ENCODE measurements at regions not wholly inside any gene's neighbourhood (a gene's known extent, or its start where the extent isn't known, plus 50 kb on each side); places are given as distances from the start of the nearest gene placed in this dataset.

- Histone ChIP-seq H3K27ac (peak overlapping the region in 3 of 4 donors; percentile 3 to 24 (median 20)), H3K4me3 (no peak overlapping the region), H3K4me1 (peaks cover 2 to 18% (median 5%) of the 10 kb centered on the region in 4 donors), H3K27me3 (no peaks in the 10 kb centered on the region), H3K36me3 (no peaks in the 10 kb centered on the region), H3K9me3 (no peaks in the 10 kb centered on the region)
- in situ Hi-C loops (cut with MboI; ENCODE audit: low pct_ligation_motif_present in 1 of 4, low pct_unique_long_range_greater_than_20kb in 1 of 4, low sequenced_read_pairs in 3 of 4) (no loop called here), intact Hi-C loops (cut with DNase I; ENCODE audit: low total_unique reads) (no loop called here)
- 59 to 65% methylated on average over 13 to 14 of the region's 14 CpGs for WGBS, 2 donors (ENCODE audit: low coverage in 1 of 2)
- DNase-seq = no peak
- TF ChIP-seq POLR2A (IDR thresholded peaks at IDR 0.05) = no peak
- no peak for TF ChIP-seq CTCF (IDR thresholded peaks at IDR 0.05)
- TF ChIP-seq EP300 (IDR thresholded peaks at IDR 0.05; ENCODE audit: low read depth) = no peak
- no peak for TF ChIP-seq POLR2AphosphoS5 (IDR thresholded peaks at IDR 0.05)
Observed at GRCh38 chr10:110426294-110427181, 71.2 kb upstream of the DUSP5 start.

- no peaks in the 10 kb centered on the region for H3K9me3 ChIP-seq
- H3K4me1 ChIP-seq = peaks cover 2 to 18% (median 5%) of the 10 kb centered on the region in 4 donors
- in situ Hi-C loops (cut with MboI; ENCODE audit: low pct_ligation_motif_present in 1 of 4, low pct_unique_long_range_greater_than_20kb in 1 of 4, low sequenced_read_pairs in 3 of 4) (no loop called here), intact Hi-C loops (cut with DNase I; ENCODE audit: low total_unique reads) (no loop called here)
- no peaks in the 10 kb centered on the region for H3K36me3 ChIP-seq
- TF ChIP-seq EP300 (IDR thresholded peaks at IDR 0.05; ENCODE audit: low read depth) = no peak
- TF ChIP-seq CTCF (IDR thresholded peaks at IDR 0.05) = no peak
- no peak for TF ChIP-seq POLR2AphosphoS5 (IDR thresholded peaks at IDR 0.05)
- no peak for TF ChIP-seq POLR2A (IDR thresholded peaks at IDR 0.05)
- peak; percentile 4 for DNase-seq
- no peak overlapping the region for H3K4me3 ChIP-seq
- H3K27ac ChIP-seq = no peak overlapping the region
- WGBS, 2 donors (ENCODE audit: low coverage in 1 of 2) = 71 to 75% methylated on average over 2 of the region's 2 CpGs
- H3K27me3 ChIP-seq = no peaks in the 10 kb centered on the region
Observed at GRCh38 chr10:110429301-110429700, 68.4 kb upstream of the DUSP5 start.

GRCh38 chr10:110430340-110431273 lies 67.1 kb upstream of the DUSP5 start:
- H3K36me3 ChIP-seq = no peaks in the 10 kb centered on the region
- peaks cover 2 to 16% (median 5%) of the 10 kb centered on the region in 4 donors for H3K4me1 ChIP-seq
- H3K4me3 ChIP-seq = no peak overlapping the region
- H3K9me3 ChIP-seq = no peaks in the 10 kb centered on the region
- DNase-seq = peak; percentile 4
- intact Hi-C loops (cut with DNase I; ENCODE audit: low total_unique reads) = no loop called here
- no peaks in the 10 kb centered on the region for H3K27me3 ChIP-seq
- H3K27ac ChIP-seq = no peak overlapping the region
- no peak for TF ChIP-seq POLR2AphosphoS5 (IDR thresholded peaks at IDR 0.05)
- no peak for TF ChIP-seq POLR2A (IDR thresholded peaks at IDR 0.05)
- TF ChIP-seq CTCF (IDR thresholded peaks at IDR 0.05) = no peak
- no peak for TF ChIP-seq EP300 (IDR thresholded peaks at IDR 0.05; ENCODE audit: low read depth)
- WGBS, 2 donors (ENCODE audit: low coverage in 1 of 2) = 62 to 77% methylated on average over 4 to 12 of the region's 13 CpGs
- in situ Hi-C loops (cut with MboI; ENCODE audit: low pct_ligation_motif_present in 1 of 4, low pct_unique_long_range_greater_than_20kb in 1 of 4, low sequenced_read_pairs in 3 of 4) = no loop called here

- intact Hi-C loops (cut with DNase I; ENCODE audit: low total_unique reads) = no loop called here
- no peak for DNase-seq
- H3K36me3 ChIP-seq = no peaks in the 10 kb centered on the region
- H3K4me3 ChIP-seq = no peak overlapping the region
- no peak overlapping the region for H3K27ac ChIP-seq
- no peak for TF ChIP-seq CTCF (IDR thresholded peaks at IDR 0.05)
- TF ChIP-seq POLR2AphosphoS5 (IDR thresholded peaks at IDR 0.05) = no peak
- no peak for TF ChIP-seq EP300 (IDR thresholded peaks at IDR 0.05; ENCODE audit: low read depth)
- TF ChIP-seq POLR2A (IDR thresholded peaks at IDR 0.05) = no peak
- no peaks in the 10 kb centered on the region for H3K9me3 ChIP-seq
- 82 to 100% methylated on average over 2 to 7 of the region's 7 CpGs for WGBS, 2 donors (ENCODE audit: low coverage in 1 of 2)
- peaks cover 0 to 7% (median under 1%) of the 10 kb centered on the region in 4 donors for H3K4me1 ChIP-seq
- H3K27me3 ChIP-seq = no peaks in the 10 kb centered on the region
- in situ Hi-C loops (cut with MboI; ENCODE audit: low pct_ligation_motif_present in 1 of 4, low pct_unique_long_range_greater_than_20kb in 1 of 4, low sequenced_read_pairs in 3 of 4) = no loop called here
Observed at GRCh38 chr10:110431659-110432058, 66.0 kb upstream of the DUSP5 start.
